Fibroblast of lung (primary cell): ENCODE measurements at regions not wholly inside any gene's neighbourhood (a gene's known extent, or its start where the extent isn't known, plus 50 kb on each side); places are given as distances from the start of the nearest gene placed in this dataset.

ENCODE experiments used
- CTCF ChIP-seq, 2 donors: IDR thresholded peaks in 1 of 2; conservative IDR thresholded peaks in 1 of 2; 1 replicate in 1 of 2; 2 replicates in 1 of 2; pipeline ENCODE4 v1.5.1; 2011 to 2012; ENCODE audit warnings: low read length in 2 of 2, control low read depth in 1 of 2, inconsistent platforms in 1 of 2, low read depth in 1 of 2, mild to moderate bottlenecking in 1 of 2
- EZH2 ChIP-seq: IDR thresholded peaks from 2 replicates; pipeline ENCODE4 v1.5.1; 2012; ENCODE audit warnings: low read length, control low read depth, mild to moderate bottlenecking; ENCODE audit errors: missing control alignments

GRCh38 chr3:160097478-160097877 is 108.8 kb downstream of the IL12A start:
- TF ChIP-seq CTCF (conservative IDR thresholded peaks at IDR 0.05 in 1 of 2, IDR thresholded peaks at IDR 0.05 in 1 of 2; ENCODE audit: low read depth in 1 of 2, low read length in 2 of 2), result no peak
- TF ChIP-seq EZH2, result no peak
